NCI-H69 (cell line): ENCODE measurements at regions not wholly inside any gene's neighbourhood (a gene's known extent, or its start where the extent isn't known, plus 50 kb on each side); places are given as distances from the start of the nearest gene placed in this dataset.
A peak's percentile ranks its signal among the peaks of the same experiment; 100 is the strongest.

Experiments
- DNase-seq: peaks from one replicate; lab custom pipeline; 2025; lab: John Stamatoyannopoulos, UW

DNA sequence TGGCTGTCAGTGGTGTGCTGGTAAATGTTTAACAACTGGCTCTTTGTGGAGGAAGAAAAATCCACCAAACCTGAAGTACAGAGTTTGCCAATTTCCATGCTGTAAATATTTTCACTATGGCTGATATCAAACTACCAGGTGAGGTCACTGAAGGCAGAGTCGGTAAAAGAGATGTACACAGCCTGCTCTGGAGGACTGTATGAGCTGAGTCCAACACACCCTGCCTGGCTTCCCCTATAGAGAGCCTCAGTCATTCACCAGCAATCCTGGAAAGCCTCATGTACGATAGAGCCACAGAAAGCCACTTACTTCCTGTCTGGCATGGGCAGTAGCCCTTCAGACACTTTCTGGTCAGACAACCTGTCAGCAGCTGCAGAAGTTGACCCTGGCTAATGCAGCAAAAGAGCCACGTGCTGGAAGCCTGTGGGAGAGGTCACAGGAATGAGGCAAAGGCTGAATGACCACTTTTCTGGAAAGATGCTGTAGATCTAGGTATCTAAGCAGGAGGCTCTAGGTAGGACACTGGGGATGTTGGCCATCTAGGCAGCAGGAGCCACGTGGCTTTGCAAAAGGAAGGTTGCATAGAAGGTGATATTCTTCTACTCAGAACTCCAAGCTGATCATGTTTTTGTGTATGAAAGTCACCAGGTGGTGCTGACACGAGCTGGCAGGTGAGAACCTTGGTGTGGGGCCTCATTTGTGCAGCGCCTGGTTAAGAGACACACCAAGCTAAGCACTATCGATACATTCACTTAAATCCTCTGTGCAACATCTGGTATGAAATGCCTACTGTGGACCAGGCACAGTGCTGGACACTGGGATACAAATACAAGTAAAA lies 553.9 kb downstream of the VRK1 start:
- DNase-seq: no peak

DNA sequence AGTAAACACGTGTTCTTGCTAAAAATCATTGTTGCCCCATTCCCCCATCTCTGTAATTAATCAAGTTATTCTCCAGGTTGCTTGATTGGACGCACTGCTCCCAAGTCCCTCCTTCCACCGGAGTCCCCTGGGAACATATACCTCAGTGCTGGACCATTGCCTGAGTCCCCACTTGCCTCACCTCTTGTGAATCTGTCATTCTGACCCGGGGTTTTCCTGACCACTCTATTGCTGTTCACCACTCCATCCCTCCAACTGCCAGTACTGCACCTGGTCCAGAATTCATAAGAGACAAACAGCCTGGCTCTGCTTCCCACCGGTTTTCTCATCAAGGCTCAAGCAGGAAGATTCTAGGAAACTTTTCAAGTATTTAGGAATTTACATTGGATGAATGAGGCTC lies 555.9 kb downstream of the VRK1 start:
- DNase-seq: no peak

GRCh38 chr14:97354119-97354722 lies 557.0 kb downstream of the VRK1 start:
- DNase-seq: no peak

GRCh38 chr14:97359341-97359740 lies 562.2 kb downstream of the VRK1 start:
- DNase-seq: peak; percentile 31

GRCh38 chr14:97361181-97361580 lies 564.0 kb downstream of the VRK1 start:
- no peak for DNase-seq

GRCh38 chr14:97361958-97362357 lies 564.8 kb downstream of the VRK1 start:
- DNase-seq: no peak

DNA sequence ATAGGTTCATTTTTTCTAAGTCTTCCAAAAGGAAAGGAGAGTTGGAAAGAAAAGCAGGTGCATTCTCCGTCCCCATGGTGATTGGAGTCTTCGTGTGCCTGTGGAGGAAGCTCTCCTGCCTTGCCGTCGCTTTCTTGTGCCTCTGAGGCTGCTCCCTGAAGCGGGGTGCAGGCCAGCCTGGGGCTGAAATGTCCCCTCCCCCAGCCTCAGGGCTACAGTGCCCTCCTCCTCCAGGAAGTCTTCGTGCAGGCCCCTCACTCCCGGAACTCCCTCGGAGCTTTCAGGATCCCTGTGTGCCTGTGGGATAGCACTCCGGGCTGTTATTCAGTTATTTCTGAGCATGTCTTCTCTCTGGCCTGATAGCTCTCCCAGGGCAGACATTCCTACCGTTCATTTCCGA lies 569.2 kb downstream of the VRK1 start:
- DNase-seq: no peak

DNA sequence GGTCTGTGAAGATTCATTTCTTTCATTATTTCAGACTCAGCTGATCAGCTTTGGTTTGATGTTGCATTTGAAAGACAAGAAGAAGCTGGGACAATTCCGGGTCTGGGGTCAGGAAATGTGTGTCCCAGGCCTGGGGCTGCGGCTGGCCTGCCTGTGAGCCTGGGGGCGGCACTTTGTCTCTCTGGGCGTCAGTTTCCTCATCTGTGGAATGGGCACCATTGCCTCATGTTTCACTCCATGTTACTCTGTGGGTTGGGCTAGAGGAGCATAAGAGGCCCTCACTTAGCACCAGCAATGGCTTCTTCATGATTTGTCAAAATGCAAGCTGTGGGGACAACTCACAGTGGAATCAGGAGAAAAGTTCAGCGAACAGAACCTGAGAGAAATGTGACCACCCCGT lies 570.1 kb downstream of the VRK1 start:
- no peak for DNase-seq

DNA sequence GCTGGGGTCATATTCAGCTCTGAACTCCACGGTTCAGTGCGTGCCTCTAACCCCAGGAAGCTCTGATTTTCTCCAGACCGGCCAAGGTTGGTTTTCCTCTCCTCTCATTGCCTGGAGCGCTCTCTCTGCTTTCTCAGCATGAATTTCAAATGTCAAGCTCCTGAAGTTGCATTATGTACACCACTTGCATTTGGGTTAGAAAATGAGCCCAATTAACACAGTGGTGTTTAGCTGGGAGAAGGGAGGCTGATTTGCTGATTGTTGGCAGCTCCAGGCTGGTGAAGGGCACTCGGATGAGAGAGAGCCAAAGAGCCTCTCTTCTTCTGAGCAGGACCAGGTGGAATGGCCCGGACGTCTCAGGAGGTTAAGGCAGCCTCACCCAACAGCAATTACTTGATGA lies 570.9 kb downstream of the VRK1 start:
- peak; percentile 41 for DNase-seq

- DNase-seq: no peak
These were observed 571.9 kb downstream of the VRK1 start for GRCh38 chr14:97368900-97369564.

DNA sequence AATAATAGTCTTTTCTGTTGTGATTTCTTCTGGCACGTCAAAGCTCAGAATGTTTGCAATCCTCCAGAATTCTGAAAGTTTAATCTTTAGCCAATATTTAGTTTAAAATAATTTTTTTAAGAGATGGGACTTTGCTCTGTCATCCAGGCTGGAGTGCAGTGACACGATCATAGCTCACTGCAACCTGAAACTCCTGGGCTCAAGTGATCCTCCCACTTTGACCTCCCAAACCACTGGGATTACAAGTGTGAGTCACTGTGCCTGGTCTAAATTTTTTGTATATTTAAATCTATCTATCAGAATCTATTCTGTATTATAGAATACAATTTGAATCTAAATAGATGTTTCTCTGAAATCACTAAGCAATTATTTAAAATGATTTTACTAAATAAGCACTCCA lies 572.7 kb downstream of the VRK1 start:
- DNase-seq: no peak

DNA sequence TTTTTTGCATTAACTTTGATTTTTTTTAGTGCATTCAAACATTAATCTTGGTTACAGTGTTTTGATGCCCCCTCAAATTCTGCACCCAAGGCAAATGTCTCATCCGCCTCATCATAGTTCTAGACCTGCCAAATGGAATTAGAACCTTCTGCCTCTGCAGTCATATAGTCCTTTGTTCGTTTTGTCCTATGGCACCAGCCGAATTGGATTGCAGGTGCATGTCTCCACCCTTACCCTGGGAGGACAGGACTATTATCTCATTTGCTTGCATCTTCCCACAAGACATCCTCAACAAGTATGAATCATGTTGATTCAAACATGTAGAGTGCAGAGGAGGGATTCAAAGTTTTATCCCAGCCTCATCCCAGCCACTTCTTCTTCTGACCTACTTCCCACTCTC lies 579.1 kb downstream of the VRK1 start:
- no peak for DNase-seq

- no peak for DNase-seq
These were observed 580.4 kb downstream of the VRK1 start for GRCh38 chr14:97377550-97377949.

DNA sequence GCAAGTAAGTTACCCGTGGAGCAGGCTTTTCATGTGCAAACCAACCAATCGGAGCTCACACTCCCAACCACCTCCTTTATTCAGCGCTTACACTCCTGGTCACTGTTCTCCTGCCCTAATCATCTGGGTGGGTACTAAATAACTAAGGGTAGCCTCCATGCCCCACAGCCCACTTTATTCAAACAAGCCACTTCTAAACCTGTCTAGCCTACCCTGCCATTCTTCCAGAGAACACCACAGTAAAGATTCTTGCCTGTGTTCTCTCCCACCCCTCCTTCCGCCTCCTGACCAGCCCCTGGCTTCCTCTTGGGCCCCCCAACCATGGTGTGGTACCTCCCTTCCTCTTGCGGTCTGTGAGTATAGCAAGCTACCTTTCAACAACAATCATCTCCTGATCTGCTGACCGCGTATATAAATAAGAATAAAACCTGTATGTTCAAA lies 581.9 kb downstream of the VRK1 start:
- DNase-seq: peak; percentile 60

DNA sequence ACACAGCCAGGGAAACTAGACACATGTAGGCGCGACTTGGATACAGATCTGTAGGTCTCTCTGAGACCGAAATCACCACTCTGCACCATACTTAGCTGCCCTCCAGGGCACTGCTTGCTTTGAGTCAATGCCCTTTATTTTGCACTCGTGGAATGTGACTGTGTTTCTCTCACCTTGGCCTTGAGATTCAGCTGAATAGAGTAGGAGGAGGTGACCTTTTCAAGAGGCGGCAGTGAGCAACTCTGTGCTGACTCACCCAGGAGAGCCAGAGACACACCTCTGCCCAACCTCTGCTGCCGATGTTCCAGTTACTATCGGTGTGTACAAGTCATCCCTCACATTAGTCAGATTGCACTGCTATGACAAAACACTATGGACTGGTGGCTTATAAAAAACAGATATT lies 583.4 kb downstream of the VRK1 start:
- no peak for DNase-seq

DNA sequence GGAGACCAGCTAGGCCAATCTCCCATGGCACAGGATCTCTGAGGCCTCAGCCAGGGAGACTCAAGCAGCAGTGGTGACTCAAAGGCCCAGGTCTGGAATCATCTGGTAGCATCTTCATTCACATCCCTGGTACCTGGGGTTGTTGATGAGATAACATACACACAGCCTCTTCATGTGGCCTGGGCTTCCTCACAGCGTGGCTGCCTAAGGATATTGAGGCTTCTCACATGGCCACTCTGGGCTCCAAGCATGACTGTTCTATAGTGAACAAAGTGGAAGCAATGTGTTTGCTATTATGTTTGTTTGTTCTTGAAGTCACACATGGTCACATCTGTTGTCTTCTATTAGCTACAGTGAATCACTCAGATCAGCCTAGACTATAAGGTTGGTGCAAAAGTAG lies 584.1 kb downstream of the VRK1 start:
- DNase-seq: no peak

DNA sequence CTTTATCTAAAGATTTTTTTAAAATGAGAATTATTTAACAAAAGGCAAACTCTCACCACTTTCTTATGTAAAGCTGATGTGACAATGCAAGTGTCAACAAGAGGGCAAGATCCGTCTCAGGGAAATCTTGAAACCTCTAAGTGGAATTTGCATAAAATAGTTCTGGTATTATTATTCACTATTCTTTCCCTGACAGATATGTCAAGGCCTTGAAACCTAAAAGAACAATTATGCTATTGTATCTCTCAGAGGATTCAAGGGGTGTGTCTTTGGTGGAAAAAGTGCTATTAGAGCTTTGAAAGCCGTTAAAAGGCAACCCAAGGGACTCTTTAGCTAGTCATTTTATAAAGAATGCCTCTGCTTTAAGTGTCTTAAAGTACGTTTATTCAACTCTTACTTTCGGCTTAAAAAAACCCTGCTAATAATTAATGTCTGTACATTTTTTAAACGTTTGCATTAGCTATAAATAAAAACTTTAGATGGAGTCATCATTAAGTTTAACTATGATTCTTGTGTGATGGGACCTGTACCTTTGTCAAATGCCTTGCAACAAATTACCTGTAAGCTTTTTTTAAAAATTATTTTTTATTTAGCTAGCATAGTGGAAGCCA lies 585.5 kb downstream of the VRK1 start:
- no peak for DNase-seq

DNA sequence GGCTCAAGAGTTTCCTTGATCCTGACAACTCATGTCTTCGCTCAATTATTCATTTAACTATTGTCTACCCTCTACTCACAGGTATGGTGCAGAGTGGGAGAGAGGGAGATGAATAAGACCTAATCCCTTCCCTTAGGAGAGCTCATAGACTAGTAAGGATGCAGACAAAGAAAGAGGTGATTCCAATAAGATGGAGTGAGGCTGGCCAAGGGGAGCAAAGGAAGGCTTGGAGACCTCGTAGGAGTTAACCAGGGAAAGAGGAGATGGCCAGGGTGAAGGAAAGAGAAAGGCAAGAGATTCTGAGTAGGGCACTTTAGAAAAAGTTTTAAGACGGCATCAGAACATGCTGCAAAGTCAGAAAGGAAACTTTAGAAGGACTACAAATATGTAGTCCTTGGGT lies 588.5 kb downstream of the VRK1 start:
- DNase-seq: no peak

- DNase-seq: no peak
These were observed 590.2 kb downstream of the VRK1 start for GRCh38 chr14:97387252-97387874.

GRCh38 chr14:97388408-97388807 lies 591.2 kb downstream of the VRK1 start:
- no peak for DNase-seq

DNA sequence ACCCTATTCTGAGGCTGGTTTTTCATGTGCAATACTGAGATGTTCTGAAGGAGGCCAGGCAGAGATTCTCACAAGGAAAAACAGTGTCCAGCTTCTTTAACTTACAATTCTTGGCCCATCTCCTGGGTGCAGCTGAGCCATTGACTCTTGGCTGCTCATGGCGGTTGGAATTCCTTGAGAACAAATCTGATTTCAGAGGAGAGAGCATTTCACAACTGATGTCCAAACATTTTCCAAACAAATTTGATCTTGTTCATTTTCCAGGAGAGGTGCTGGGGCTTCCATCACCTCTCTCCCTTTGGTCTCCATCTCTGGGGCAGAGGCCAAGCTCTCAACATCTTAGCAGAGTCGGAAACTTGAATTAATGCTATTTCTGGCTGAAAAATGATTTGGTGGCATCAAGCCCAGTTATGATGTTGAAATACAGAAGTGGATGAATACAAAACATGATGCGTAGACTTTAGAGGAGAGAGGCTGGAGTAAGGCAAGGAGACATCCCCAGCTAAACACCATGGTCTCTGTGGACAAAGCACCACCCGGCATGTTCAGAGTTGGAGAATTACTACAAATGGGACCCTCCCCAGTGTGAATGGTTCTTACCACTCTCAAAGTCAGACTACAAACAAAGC lies 593.0 kb downstream of the VRK1 start:
- no peak for DNase-seq

DNA sequence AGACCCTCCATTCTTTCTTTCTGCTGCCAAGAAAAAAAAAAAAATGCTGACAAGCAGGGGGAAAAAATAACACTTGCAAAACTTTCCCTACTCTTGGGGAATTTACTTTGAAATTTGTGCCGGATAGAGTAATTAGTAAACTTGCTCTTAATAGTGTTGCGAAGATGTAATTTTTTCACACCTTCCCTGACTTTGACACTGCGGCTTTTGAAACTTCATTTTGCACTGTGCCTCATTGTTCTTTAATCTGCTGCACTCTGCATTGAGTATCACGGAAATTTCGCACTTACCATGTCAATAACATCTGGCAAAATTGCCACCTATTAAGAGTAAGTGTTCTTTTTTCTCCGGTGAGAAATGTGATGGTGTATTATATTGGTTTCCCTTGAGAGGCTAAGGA lies 596.1 kb downstream of the VRK1 start:
- DNase-seq: no peak
